ENCODE measurements at regions not wholly inside any gene's neighbourhood (a gene's known extent, or its start where the extent isn't known, plus 50 kb on each side); places are given as distances from the start of the nearest gene placed in this dataset.

- no peak overlapping the region for H3K4me3 ChIP-seq (IDR thresholded peaks at IDR 0.05; ENCODE audit: insufficient read depth, low read depth, low read length)
- no peak for TF ChIP-seq CTCF (conservative IDR thresholded peaks at IDR 0.05; ENCODE audit: low read depth, low read length)
- no peaks in the 10 kb centered on the region for H3K36me3 ChIP-seq (ENCODE audit: insufficient read depth)
- H3K27me3 ChIP-seq (ENCODE audit: insufficient read depth, low read depth) = no peaks in the 10 kb centered on the region
- H3K4me1 ChIP-seq (ENCODE audit: low read depth, poor library complexity, severe bottlenecking) = no peaks in the 10 kb centered on the region
- H3K27ac ChIP-seq = no peak overlapping the region
- H3K4me2 ChIP-seq = no peak overlapping the region
- no peaks in the 10 kb centered on the region for H3K79me2 ChIP-seq (ENCODE audit: insufficient read depth, low read depth)
- H3K9ac ChIP-seq = no peak overlapping the region
- H4K20me1 ChIP-seq (ENCODE audit: insufficient read depth) = no peaks in the 10 kb centered on the region
- H2AFZ ChIP-seq (ENCODE audit: low read depth) = no peak overlapping the region
These were observed 98.8 kb upstream of the TMEM18 start for GRCh38 chr2:776038-776437.

GRCh38 chr2:774436-774835, 97.2 kb upstream of the TMEM18 start:
- TF ChIP-seq CTCF (conservative IDR thresholded peaks at IDR 0.05; ENCODE audit: low read depth, low read length) = no peak
- H2AFZ ChIP-seq (ENCODE audit: low read depth) = no peak overlapping the region
- H3K27me3 ChIP-seq (ENCODE audit: insufficient read depth, low read depth) = no peaks in the 10 kb centered on the region

GRCh38 chr2:773256-774160, 96.3 kb upstream of the TMEM18 start:
- no peak overlapping the region for H3K27ac ChIP-seq
- H3K9ac ChIP-seq = no peak overlapping the region
- no peak for TF ChIP-seq CTCF (conservative IDR thresholded peaks at IDR 0.05; ENCODE audit: low read depth, low read length)
- H3K4me1 ChIP-seq (ENCODE audit: low read depth, poor library complexity, severe bottlenecking) = no peaks in the 10 kb centered on the region
- H4K20me1 ChIP-seq (ENCODE audit: insufficient read depth) = no peaks in the 10 kb centered on the region
- no peak overlapping the region for H3K4me2 ChIP-seq
- H3K36me3 ChIP-seq (ENCODE audit: insufficient read depth) = no peaks in the 10 kb centered on the region
- no peaks in the 10 kb centered on the region for H3K27me3 ChIP-seq (ENCODE audit: insufficient read depth, low read depth)
- H3K79me2 ChIP-seq (ENCODE audit: insufficient read depth, low read depth) = no peaks in the 10 kb centered on the region
- H2AFZ ChIP-seq (ENCODE audit: low read depth) = no peak overlapping the region
- H3K4me3 ChIP-seq (IDR thresholded peaks at IDR 0.05; ENCODE audit: insufficient read depth, low read depth, low read length) = no peak overlapping the region

More at GRCh38 chr2:774436-774835, 97.2 kb upstream of the TMEM18 start:
- Histone ChIP-seq H3K79me2 (ENCODE audit: insufficient read depth, low read depth) (no peaks in the 10 kb centered on the region), H3K4me1 (ENCODE audit: low read depth, poor library complexity, severe bottlenecking) (no peaks in the 10 kb centered on the region), H3K9ac (no peak overlapping the region), H3K27ac (no peak overlapping the region), H3K36me3 (ENCODE audit: insufficient read depth) (no peaks in the 10 kb centered on the region), H3K4me3 (IDR thresholded peaks at IDR 0.05; ENCODE audit: insufficient read depth, low read depth, low read length) (no peak overlapping the region), H4K20me1 (ENCODE audit: insufficient read depth) (no peaks in the 10 kb centered on the region), H3K4me2 (no peak overlapping the region)

GRCh38 chr2:771538-771937, 94.3 kb upstream of the TMEM18 start:
- no peaks in the 10 kb centered on the region for H3K27me3 ChIP-seq (ENCODE audit: insufficient read depth, low read depth)

More at GRCh38 chr2:771538-771937, 94.3 kb upstream of the TMEM18 start:
- Histone ChIP-seq H3K4me2 (no peak overlapping the region), H3K79me2 (ENCODE audit: insufficient read depth, low read depth) (no peaks in the 10 kb centered on the region), H2AFZ (ENCODE audit: low read depth) (no peak overlapping the region), H3K9ac (no peak overlapping the region), H3K36me3 (ENCODE audit: insufficient read depth) (no peaks in the 10 kb centered on the region), H4K20me1 (ENCODE audit: insufficient read depth) (no peaks in the 10 kb centered on the region), H3K27ac (no peak overlapping the region), H3K4me1 (ENCODE audit: low read depth, poor library complexity, severe bottlenecking) (no peaks in the 10 kb centered on the region), H3K4me3 (IDR thresholded peaks at IDR 0.05; ENCODE audit: insufficient read depth, low read depth, low read length) (no peak overlapping the region)
- TF ChIP-seq CTCF (conservative IDR thresholded peaks at IDR 0.05; ENCODE audit: low read depth, low read length) = no peak
